Vagina (tissue), 2 donors: ENCODE measurements at regions not wholly inside any gene's neighbourhood (a gene's known extent, or its start where the extent isn't known, plus 50 kb on each side); places are given as distances from the start of the nearest gene placed in this dataset.

Source experiments
- DNase-seq, 2 donors: peaks; one replicate each; pipeline ENCODE4 v3.0.0-alpha.2; 2017; ENCODE audit errors: extremely low spot score in 2 of 2
- H3K27ac ChIP-seq: fragments of 200-600 bp; sonication (generic); one replicate; pipeline ENCODE4 v1.5.1; 2019
- H3K27me3 ChIP-seq: fragments of 200-600 bp; sonication (generic); one replicate; pipeline ENCODE4 v1.5.1; 2019
- H3K36me3 ChIP-seq, 2 donors: fragments of 200-600 bp; sonication (generic); one replicate each; pipeline ENCODE4 v1.5.1; 2017 to 2019
- H3K4me1 ChIP-seq: fragments of 200-600 bp; sonication (generic); one replicate; pipeline ENCODE4 v1.5.1; 2019
- H3K4me3 ChIP-seq, 2 donors: fragments of 200-600 bp; sonication (generic); 1 replicate in 1 of 2; 2 replicates in 1 of 2; pipeline ENCODE4 v1.5.1; 2016 to 2019
- H3K9me3 ChIP-seq: fragments of 200-600 bp; sonication (generic); one replicate; pipeline ENCODE4 v1.5.1; 2019
- POLR2A ChIP-seq, 2 donors: fragments of 450-650 bp; IDR thresholded peaks; one replicate each; pipeline ENCODE4 v1.6.1; 2017; ENCODE audit warnings: antibody characterized with exemption in 2 of 2, mild to moderate bottlenecking in 2 of 2, moderate library complexity in 2 of 2
- POLR2AphosphoS5 ChIP-seq, 2 donors: sonication (generic); formaldehyde crosslinking; IDR thresholded peaks; one replicate each; pipeline ENCODE4 v1.9.0; 2017; ENCODE audit warnings: antibody characterized with exemption in 2 of 2, mild to moderate bottlenecking in 2 of 2, low read depth in 1 of 2; ENCODE audit not compliant: insufficient read depth in 1 of 2
- intact Hi-C: fragments of 100-400 bp; cut with DNase I; formaldehyde crosslinking; loops from one replicate; pipeline ENCODE4 v1.15.1; 2023
- TF ChIP-seq, protein P1 (sequence below), 3 experiments: fragments of 450-650 bp in 2 of 3; fragments of 200-600 bp in 1 of 3; sonication (generic) in 1 of 3; IDR thresholded peaks; one replicate each; pipeline ENCODE4 v1.5.1; 2017 to 2019; ENCODE audit warnings: antibody characterized with exemption in 3 of 3, mild to moderate bottlenecking in 2 of 3, moderate library complexity in 2 of 3

DNA sequence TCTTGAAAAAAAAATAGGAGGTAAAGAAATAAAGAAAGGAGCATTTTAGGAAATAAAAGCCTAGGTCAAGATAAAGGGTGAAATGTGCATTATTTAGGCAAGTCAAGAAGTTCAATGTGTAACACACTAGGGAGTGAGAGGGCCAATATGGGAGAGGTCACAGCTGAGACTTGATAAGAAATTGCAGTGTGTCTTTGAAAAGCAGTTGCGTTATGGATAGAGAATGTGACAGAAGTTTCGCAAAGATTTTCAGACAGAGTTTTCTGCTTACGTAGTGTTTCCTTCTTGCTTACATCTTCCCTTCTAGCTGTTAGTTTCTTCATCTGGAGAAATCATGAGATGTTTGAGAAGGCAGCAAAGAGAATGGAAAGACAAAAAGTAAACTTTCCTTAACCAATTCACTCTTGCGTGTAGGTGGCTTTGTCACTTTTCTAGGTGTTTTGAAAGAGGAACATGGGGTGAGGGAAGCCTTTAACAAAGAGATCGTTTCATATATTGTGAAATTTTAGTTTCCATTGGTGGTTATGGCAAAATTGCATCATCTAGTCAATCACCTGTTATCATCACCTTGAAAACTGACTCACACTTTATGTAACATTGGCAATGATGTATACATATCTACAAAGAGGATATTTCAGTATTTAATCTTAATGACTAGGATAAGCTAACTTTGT lies 975.5 kb downstream of the OLFM4 start:
- no peak overlapping the region for H3K27ac ChIP-seq
- H3K9me3 ChIP-seq, result no peaks in the 10 kb centered on the region
- no peak overlapping the region for H3K4me3 ChIP-seq
- H3K36me3 ChIP-seq, result no peaks in the 10 kb centered on the region
- intact Hi-C loops, result no loop called here
- no peak for DNase-seq
- H3K4me1 ChIP-seq, result no peaks in the 10 kb centered on the region
- H3K27me3 ChIP-seq, result no peaks in the 10 kb centered on the region
- TF ChIP-seq POLR2AphosphoS5 (IDR thresholded peaks at IDR 0.05; ENCODE audit: insufficient read depth in 1 of 2, low read depth in 1 of 2) (no peak), POLR2A (IDR thresholded peaks at IDR 0.05) (no peak)
- TF ChIP-seq, protein P1, sequence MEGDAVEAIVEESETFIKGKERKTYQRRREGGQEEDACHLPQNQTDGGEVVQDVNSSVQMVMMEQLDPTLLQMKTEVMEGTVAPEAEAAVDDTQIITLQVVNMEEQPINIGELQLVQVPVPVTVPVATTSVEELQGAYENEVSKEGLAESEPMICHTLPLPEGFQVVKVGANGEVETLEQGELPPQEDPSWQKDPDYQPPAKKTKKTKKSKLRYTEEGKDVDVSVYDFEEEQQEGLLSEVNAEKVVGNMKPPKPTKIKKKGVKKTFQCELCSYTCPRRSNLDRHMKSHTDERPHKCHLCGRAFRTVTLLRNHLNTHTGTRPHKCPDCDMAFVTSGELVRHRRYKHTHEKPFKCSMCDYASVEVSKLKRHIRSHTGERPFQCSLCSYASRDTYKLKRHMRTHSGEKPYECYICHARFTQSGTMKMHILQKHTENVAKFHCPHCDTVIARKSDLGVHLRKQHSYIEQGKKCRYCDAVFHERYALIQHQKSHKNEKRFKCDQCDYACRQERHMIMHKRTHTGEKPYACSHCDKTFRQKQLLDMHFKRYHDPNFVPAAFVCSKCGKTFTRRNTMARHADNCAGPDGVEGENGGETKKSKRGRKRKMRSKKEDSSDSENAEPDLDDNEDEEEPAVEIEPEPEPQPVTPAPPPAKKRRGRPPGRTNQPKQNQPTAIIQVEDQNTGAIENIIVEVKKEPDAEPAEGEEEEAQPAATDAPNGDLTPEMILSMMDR (IDR thresholded peaks at IDR 0.05), result no peak

DNA sequence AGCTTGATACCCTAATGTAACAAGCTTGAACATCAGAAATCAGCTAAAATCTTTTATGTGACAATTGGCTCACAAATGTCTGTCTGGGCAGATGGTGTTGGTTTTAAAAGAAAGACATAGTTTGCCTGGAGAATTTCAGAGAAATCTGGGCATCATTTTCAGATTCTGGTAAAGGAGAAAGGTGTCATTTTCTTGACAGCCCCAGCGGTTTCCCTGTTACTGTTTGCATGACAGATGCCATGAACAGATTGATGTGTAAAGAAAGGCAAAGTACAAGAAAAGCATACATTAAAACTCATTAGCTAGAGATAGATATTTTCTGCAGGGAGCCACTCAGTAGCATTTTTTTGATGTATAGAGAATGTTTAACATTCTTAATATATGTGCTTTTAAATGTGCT lies 987.9 kb downstream of the OLFM4 start:
- intact Hi-C loops, result no loop called here
- DNase-seq, result no peak
- H3K9me3 ChIP-seq, result no peaks in the 10 kb centered on the region
- H3K27me3 ChIP-seq, result no peaks in the 10 kb centered on the region
- no peaks in the 10 kb centered on the region for H3K36me3 ChIP-seq
- H3K27ac ChIP-seq, result no peak overlapping the region
- TF ChIP-seq, protein P1 (IDR thresholded peaks at IDR 0.05), result no peak
- TF ChIP-seq POLR2AphosphoS5 (IDR thresholded peaks at IDR 0.05; ENCODE audit: insufficient read depth in 1 of 2, low read depth in 1 of 2) (no peak), POLR2A (IDR thresholded peaks at IDR 0.05) (no peak)
- H3K4me1 ChIP-seq, result no peaks in the 10 kb centered on the region
- no peak overlapping the region for H3K4me3 ChIP-seq

DNA sequence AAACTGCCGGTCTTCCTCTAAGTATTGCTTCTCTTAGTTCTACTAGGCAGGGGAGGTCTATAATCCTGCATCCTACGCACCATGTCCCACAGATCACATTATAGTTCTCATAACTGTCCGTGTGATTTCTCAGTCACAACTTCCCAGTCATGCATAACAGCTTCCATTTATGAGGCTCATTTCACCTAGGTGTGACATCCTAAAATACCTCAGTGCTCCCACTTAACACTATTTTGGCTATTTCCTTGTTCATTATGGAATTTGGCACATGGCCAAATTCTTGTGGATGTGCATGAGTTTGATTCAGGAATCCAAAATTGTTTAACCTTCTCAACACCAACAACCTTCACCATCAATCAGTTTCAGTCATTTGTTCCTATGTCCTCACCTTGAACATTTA lies 989.9 kb downstream of the OLFM4 start:
- Histone ChIP-seq H3K4me1 (no peaks in the 10 kb centered on the region), H3K27me3 (no peaks in the 10 kb centered on the region), H3K27ac (no peak overlapping the region), H3K36me3 (no peaks in the 10 kb centered on the region), H3K4me3 (no peak overlapping the region), H3K9me3 (no peaks in the 10 kb centered on the region)
- no peak for DNase-seq
- TF ChIP-seq, protein P1 (IDR thresholded peaks at IDR 0.05), result no peak
- no peak for TF ChIP-seq POLR2AphosphoS5 (IDR thresholded peaks at IDR 0.05; ENCODE audit: insufficient read depth in 1 of 2, low read depth in 1 of 2)
- no peak for TF ChIP-seq POLR2A (IDR thresholded peaks at IDR 0.05)
- intact Hi-C loops, result no loop called here

- intact Hi-C loops, result no loop called here
Observed at GRCh38 chr13:54029226-54029625, 1000.6 kb downstream of the OLFM4 start.

GRCh38 chr13:54029720-54030119 lies 1001.1 kb downstream of the OLFM4 start:
- Histone ChIP-seq H3K27ac (no peak overlapping the region), H3K36me3 (no peaks in the 10 kb centered on the region), H3K9me3 (no peaks in the 10 kb centered on the region), H3K4me1 (no peaks in the 10 kb centered on the region), H3K4me3 (no peak overlapping the region), H3K27me3 (no peaks in the 10 kb centered on the region)
- intact Hi-C loops, result no loop called here
- TF ChIP-seq POLR2A (IDR thresholded peaks at IDR 0.05), result no peak
- no peak for TF ChIP-seq POLR2AphosphoS5 (IDR thresholded peaks at IDR 0.05; ENCODE audit: insufficient read depth in 1 of 2, low read depth in 1 of 2)
- TF ChIP-seq, protein P1 (IDR thresholded peaks at IDR 0.05), result no peak
- DNase-seq, result no peak

More at GRCh38 chr13:54029226-54029625, 1000.6 kb downstream of the OLFM4 start:
- Histone ChIP-seq H3K27me3 (no peaks in the 10 kb centered on the region), H3K9me3 (no peaks in the 10 kb centered on the region), H3K4me3 (no peak overlapping the region), H3K36me3 (no peaks in the 10 kb centered on the region), H3K4me1 (no peaks in the 10 kb centered on the region), H3K27ac (no peak overlapping the region)
- no peak for DNase-seq
- TF ChIP-seq, protein P1 (IDR thresholded peaks at IDR 0.05), result no peak
- TF ChIP-seq POLR2AphosphoS5 (IDR thresholded peaks at IDR 0.05; ENCODE audit: insufficient read depth in 1 of 2, low read depth in 1 of 2), result no peak
- no peak for TF ChIP-seq POLR2A (IDR thresholded peaks at IDR 0.05)
